Left ventricle myocardium superior (tissue), 1 donor: ENCODE measurements at regions not wholly inside any gene's neighbourhood (a gene's known extent, or its start where the extent isn't known, plus 50 kb on each side); places are given as distances from the start of the nearest gene placed in this dataset.

Experiments used
- ATAC-seq: fragments of 200-7000 bp; cut with Tn5 transposase; one replicate; pipeline ENCODE4 v1.9.1; 2020; ENCODE audit warnings: mild to moderate bottlenecking, moderate library complexity
- DNase-seq: peaks from one replicate; pipeline ENCODE4 v3.0.0-alpha.2; 2020
- intact Hi-C: fragments of 100-400 bp; cut with micrococcal nuclease; formaldehyde crosslinking; loops from one replicate; pipeline ENCODE4 v1.11.0; 2022
- donor health status: DM: no; HTN: yes; CAD: no; lungs with severe emphysema.

- intact Hi-C loops, result no loop called here
- ATAC-seq, result no peak
- DNase-seq, result no peak
These were observed 78.8 kb upstream of the FOXF1 start for GRCh38 chr16:86431540-86431939.

- DNase-seq (no peak), ATAC-seq (no peak)
- intact Hi-C loops, result no loop called here
These were observed 78.3 kb upstream of the FOXF1 start for GRCh38 chr16:86432048-86432447.

GRCh38 chr16:86432691-86433090 is 77.6 kb upstream of the FOXF1 start:
- intact Hi-C loops, result no loop called here
- DNase-seq (no peak), ATAC-seq (no peak)

- intact Hi-C loops, result no loop called here
- no peak for ATAC-seq
- no peak for DNase-seq
These were observed 73.7 kb upstream of the FOXF1 start for GRCh38 chr16:86436466-86437185.

- DNase-seq, result no peak
- no peak for ATAC-seq
- intact Hi-C loops, result no loop called here
These were observed 73.0 kb upstream of the FOXF1 start for GRCh38 chr16:86437348-86437747.

GRCh38 chr16:86442703-86443102 is 67.6 kb upstream of the FOXF1 start:
- no peak for ATAC-seq
- no peak for DNase-seq
- intact Hi-C loops, result no loop called here

- intact Hi-C loops, result no loop called here
- ATAC-seq (no peak), DNase-seq (no peak)
These were observed 66.7 kb upstream of the FOXF1 start for GRCh38 chr16:86443508-86444147.

- intact Hi-C loops, result no loop called here
- ATAC-seq (no peak), DNase-seq (no peak)
These were observed 66.1 kb upstream of the FOXF1 start for GRCh38 chr16:86444261-86444660.

GRCh38 chr16:86444661-86445060 is 65.7 kb upstream of the FOXF1 start:
- DNase-seq, result no peak

GRCh38 chr16:86446279-86446678 is 64.0 kb upstream of the FOXF1 start:
- intact Hi-C loops, result no loop called here
- no peak for DNase-seq
- ATAC-seq, result no peak

More at GRCh38 chr16:86444661-86445060, 65.7 kb upstream of the FOXF1 start:
- intact Hi-C loops, result no loop called here
- no peak for ATAC-seq

GRCh38 chr16:86447228-86447627 is 63.1 kb upstream of the FOXF1 start:
- ATAC-seq (no peak), DNase-seq (no peak)
- intact Hi-C loops, result no loop called here

- intact Hi-C loops, result no loop called here
- no peak for DNase-seq
- no peak for ATAC-seq
These were observed 61.9 kb upstream of the FOXF1 start for GRCh38 chr16:86448306-86448890.

- no peak for DNase-seq
- no peak for ATAC-seq
- intact Hi-C loops, result no loop called here
These were observed 60.8 kb upstream of the FOXF1 start for GRCh38 chr16:86449446-86450095.

GRCh38 chr16:86450691-86451090 is 59.6 kb upstream of the FOXF1 start:
- intact Hi-C loops, result no loop called here
- ATAC-seq (no peak), DNase-seq (no peak)

GRCh38 chr16:86452451-86452850 is 57.9 kb upstream of the FOXF1 start:
- DNase-seq (no peak), ATAC-seq (peak; percentile 42)
- intact Hi-C loops, result no loop called here

- intact Hi-C loops, result no loop called here
- no peak for DNase-seq
- no peak for ATAC-seq
These were observed 55.2 kb upstream of the FOXF1 start for GRCh38 chr16:86455116-86455515.

GRCh38 chr16:86455640-86456039 is 54.7 kb upstream of the FOXF1 start:
- DNase-seq, result no peak
- intact Hi-C loops, result no loop called here
- no peak for ATAC-seq

- intact Hi-C loops, result no loop called here
- ATAC-seq, result peak; percentile 84
- DNase-seq, result no peak
These were observed 52.7 kb upstream of the FOXF1 start for GRCh38 chr16:86457501-86458148.

GRCh38 chr16:86458149-86458777 is 52.1 kb upstream of the FOXF1 start:
- ATAC-seq (no peak), DNase-seq (no peak)
- intact Hi-C loops, result no loop called here
